T-helper 1 cell treated with Interleukin-12 subunit alpha and Interleukin-12 subunit beta and Interleukin-4 antibody, amounts not matched to agents 30 μg/mL and 1 μg/mL, for 36 hours (primary cell): ENCODE measurements at regions not wholly inside any gene's neighbourhood (a gene's known extent, or its start where the extent isn't known, plus 50 kb on each side); places are given as distances from the start of the nearest gene placed in this dataset.
"Not testable (repeated sequence)": the region's sequence is repeated elsewhere in the genome, so short reads cannot be mapped to it uniquely, and the experiment has no call there.

ENCODE experiments used
- H3K27ac Mint-ChIP-seq: one replicate; pipeline ENCODE4 v1.8.0; 2021; ENCODE audit warnings: mild to moderate bottlenecking, mixed read lengths
- H3K27me3 Mint-ChIP-seq: one replicate; pipeline ENCODE4 v1.8.0; 2021; ENCODE audit warnings: low read depth, mixed read lengths
- H3K36me3 Mint-ChIP-seq: one replicate; pipeline ENCODE4 v1.8.0; 2021; ENCODE audit warnings: low read depth, mixed read lengths
- H3K4me1 Mint-ChIP-seq: one replicate; pipeline ENCODE4 v1.8.0; 2021; ENCODE audit warnings: low read depth, mixed read lengths
- H3K4me3 Mint-ChIP-seq: one replicate; pipeline ENCODE4 v1.8.0; 2021; ENCODE audit warnings: mild to moderate bottlenecking, moderate library complexity, mixed read lengths
- H3K9me3 Mint-ChIP-seq: one replicate; pipeline ENCODE4 v1.8.0; 2021; ENCODE audit warnings: mixed read lengths

- not testable (repeated sequence) for H3K4me3 Mint-ChIP-seq, H3K4me1 Mint-ChIP-seq, H3K36me3 Mint-ChIP-seq, H3K9me3 Mint-ChIP-seq, H3K27ac Mint-ChIP-seq, H3K27me3 Mint-ChIP-seq
These were observed 59.2 kb upstream of the CCDC180 start for GRCh38 chr9:97248252-97248651.

- H3K9me3 Mint-ChIP-seq = no peaks in the 10 kb centered on the region
- H3K4me1 Mint-ChIP-seq = peaks cover 9% of the 10 kb centered on the region
- no peak overlapping the region for H3K4me3 Mint-ChIP-seq
- no peaks in the 10 kb centered on the region for H3K36me3 Mint-ChIP-seq
- H3K27ac Mint-ChIP-seq = no peak overlapping the region
- no peaks in the 10 kb centered on the region for H3K27me3 Mint-ChIP-seq
These were observed 63.9 kb upstream of the CCDC180 start for GRCh38 chr9:97243606-97244005.

DNA sequence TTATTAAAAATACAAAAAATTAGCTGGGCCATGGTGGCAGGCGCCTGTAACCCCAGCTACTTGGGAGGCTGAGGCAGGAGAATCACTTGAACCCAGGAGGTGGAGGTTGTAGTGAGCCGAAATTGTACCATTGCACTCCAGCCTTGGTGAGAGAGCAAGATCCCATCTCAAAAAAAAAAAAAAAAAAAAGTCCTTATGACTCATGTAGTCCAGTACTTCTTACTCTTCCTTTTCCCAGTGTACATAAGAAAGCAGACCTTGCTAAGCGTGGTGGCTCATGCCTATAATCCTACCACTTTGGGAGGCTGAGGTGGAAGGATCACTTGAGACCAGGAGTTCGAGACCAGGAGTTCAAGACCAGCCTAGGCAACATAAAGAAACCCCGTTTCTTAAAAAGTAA, 66.0 kb upstream of the CCDC180 start:
- H3K27ac Mint-ChIP-seq, H3K36me3 Mint-ChIP-seq, H3K9me3 Mint-ChIP-seq, H3K4me3 Mint-ChIP-seq, H3K27me3 Mint-ChIP-seq: not testable (repeated sequence)
- H3K4me1 Mint-ChIP-seq = peaks cover 18% of the 10 kb centered on the region

DNA sequence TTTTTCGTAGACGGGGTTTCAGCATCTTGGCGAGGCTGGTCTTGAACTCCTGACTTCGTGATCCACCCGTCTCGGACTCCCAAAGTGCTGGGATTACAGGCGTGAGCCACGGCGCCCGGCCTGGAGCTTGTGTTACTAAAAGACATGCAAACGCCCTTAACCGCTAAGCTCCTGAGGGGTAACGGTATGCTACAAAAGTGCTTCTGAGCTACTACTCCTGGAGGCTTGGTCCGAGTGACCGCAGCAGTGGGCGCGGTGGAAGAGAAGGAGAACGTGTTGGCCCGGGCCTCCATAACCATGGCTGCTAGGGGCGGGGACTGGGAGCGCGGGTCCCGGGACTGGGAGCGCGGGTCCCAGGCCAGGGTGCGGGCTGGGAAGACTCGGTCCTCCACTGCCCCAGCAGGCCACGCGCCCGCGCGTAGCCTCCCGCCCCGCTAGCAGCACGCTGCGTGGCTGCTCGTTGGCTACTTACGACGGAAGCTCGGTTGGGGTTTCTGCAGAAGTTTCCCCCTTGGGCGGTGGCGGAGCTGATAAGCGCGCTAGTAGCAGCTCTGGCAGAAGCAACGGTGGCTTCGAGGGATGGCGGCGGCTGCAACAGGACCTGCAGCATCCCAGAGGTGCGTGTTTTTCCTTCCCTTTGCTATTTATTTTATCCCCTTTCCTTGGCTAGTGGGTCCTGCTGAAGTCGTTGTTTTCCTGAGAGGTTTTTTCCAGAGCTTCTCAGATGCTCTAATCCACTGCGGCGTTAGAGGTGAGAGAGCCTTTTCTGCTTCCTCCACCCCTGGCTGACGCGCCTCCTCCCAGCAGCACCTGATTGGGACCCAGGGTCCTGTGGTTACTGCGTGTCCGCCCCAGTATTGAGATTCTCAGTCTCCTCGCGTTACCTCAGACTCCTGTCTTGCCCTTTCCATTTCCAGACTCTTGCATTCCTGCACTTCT, 69.2 kb upstream of the CCDC180 start:
- Mint-ChIP-seq H3K27ac (peak overlapping the region; percentile 90), H3K36me3 (no peaks in the 10 kb centered on the region), H3K9me3 (no peaks in the 10 kb centered on the region)

GRCh38 chr9:97237311-97237786, 70.1 kb upstream of the CCDC180 start:
- Mint-ChIP-seq H3K9me3 (no peaks in the 10 kb centered on the region), H3K4me1 (peaks cover 18% of the 10 kb centered on the region), H3K4me3 (peak overlapping the region; percentile 61), H3K36me3 (no peaks in the 10 kb centered on the region), H3K27ac (peak overlapping the region; percentile 59), H3K27me3 (peaks cover 16% of the 10 kb centered on the region)

More for the DNA sequence above, 69.2 kb upstream of the CCDC180 start:
- peaks cover 18% of the 10 kb centered on the region for H3K4me1 Mint-ChIP-seq
- H3K4me3 Mint-ChIP-seq = peak overlapping the region; percentile 92
- peaks cover 14% of the 10 kb centered on the region for H3K27me3 Mint-ChIP-seq

- not testable (repeated sequence) for H3K36me3 Mint-ChIP-seq, H3K27ac Mint-ChIP-seq, H3K4me1 Mint-ChIP-seq, H3K9me3 Mint-ChIP-seq, H3K4me3 Mint-ChIP-seq
- peaks cover 33% of the 10 kb centered on the region for H3K27me3 Mint-ChIP-seq
These were observed 74.5 kb upstream of the CCDC180 start for GRCh38 chr9:97233009-97233400.

DNA sequence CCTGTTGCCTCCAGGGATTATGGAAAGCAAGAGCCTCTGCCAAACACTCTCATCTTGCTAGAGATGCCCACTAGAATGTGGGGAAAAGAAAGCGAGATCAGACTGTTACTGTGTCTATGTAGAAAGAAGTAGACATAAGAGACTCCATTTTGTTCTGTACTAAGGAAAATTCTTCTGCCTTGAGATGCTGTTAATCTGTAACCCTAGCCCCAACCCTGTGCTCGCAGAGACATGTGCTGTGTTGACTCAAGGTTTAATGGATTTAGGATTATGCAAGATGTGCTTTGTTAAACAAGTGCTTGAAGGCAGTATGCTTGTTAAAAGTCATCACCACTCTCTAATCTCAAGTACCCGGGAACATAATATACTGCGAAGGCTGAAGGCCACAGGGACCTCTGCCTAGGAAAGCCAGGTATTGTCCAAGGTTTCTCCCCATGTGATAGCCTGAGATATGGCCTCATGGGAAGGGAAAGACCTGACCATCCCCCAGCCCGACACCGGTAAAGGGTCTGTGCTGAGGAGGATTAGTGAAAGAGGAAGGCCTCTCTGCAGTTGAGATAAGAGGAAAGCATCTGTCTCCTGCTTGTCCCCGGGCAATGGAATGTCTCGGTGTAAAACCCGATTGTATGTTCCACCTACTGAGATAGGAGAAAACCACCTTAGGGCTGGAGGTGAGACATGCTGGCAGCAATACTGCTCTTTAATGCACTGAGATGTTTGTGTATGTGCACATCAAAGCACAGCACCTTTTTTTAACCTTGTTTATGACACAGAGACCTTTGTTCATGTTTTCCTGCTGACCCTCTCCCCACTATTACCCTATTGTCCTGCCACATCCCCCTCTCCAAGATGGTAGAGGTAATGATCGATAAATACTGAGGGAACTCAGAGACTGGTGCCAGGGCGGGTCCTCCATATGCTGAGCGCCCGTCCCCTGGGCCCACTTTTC, 75.1 kb upstream of the CCDC180 start:
- not testable (repeated sequence) for H3K4me3 Mint-ChIP-seq, H3K4me1 Mint-ChIP-seq, H3K36me3 Mint-ChIP-seq, H3K27ac Mint-ChIP-seq, H3K9me3 Mint-ChIP-seq
- H3K27me3 Mint-ChIP-seq = peaks cover 34% of the 10 kb centered on the region

GRCh38 chr9:97222393-97222792, 85.1 kb upstream of the CCDC180 start:
- H3K36me3 Mint-ChIP-seq, H3K4me1 Mint-ChIP-seq, H3K27ac Mint-ChIP-seq, H3K4me3 Mint-ChIP-seq, H3K9me3 Mint-ChIP-seq: not testable (repeated sequence)
- peaks cover 73% of the 10 kb centered on the region for H3K27me3 Mint-ChIP-seq

GRCh38 chr9:97221478-97222355, 85.7 kb upstream of the CCDC180 start:
- not testable (repeated sequence) for H3K27ac Mint-ChIP-seq, H3K36me3 Mint-ChIP-seq, H3K9me3 Mint-ChIP-seq, H3K4me1 Mint-ChIP-seq
- Mint-ChIP-seq H3K27me3 (peaks cover 74% of the 10 kb centered on the region), H3K4me3 (peak overlapping the region; percentile 75)

- H3K27ac Mint-ChIP-seq = no peak overlapping the region
- H3K4me3 Mint-ChIP-seq = peak overlapping the region; percentile 75
- no peaks in the 10 kb centered on the region for H3K36me3 Mint-ChIP-seq
- peaks cover 76% of the 10 kb centered on the region for H3K27me3 Mint-ChIP-seq
- peaks cover 4% of the 10 kb centered on the region for H3K4me1 Mint-ChIP-seq
- no peaks in the 10 kb centered on the region for H3K9me3 Mint-ChIP-seq
These were observed 86.5 kb upstream of the CCDC180 start for GRCh38 chr9:97220894-97221477.

DNA sequence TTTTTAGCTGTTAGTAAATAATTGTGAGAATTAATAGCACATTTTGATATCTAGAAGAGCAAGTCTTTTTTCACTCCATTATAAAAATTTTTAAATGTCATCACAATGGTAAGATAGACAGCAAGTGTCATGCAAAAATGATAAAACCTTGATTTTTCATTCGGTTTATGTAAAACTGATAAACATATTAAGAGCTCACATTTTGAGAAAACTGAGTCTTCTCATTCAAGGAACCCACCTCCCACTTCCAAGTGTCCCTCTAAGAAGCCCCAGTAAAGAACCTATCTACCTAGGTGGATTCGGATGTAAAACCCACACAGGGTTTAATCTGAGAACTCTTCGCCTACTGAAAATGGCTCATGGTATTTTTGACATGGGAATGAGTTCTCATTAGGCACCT, 87.1 kb upstream of the CCDC180 start:
- not testable (repeated sequence) for H3K27ac Mint-ChIP-seq, H3K4me3 Mint-ChIP-seq, H3K9me3 Mint-ChIP-seq, H3K36me3 Mint-ChIP-seq, H3K4me1 Mint-ChIP-seq
- H3K27me3 Mint-ChIP-seq = peaks cover 75% of the 10 kb centered on the region

DNA sequence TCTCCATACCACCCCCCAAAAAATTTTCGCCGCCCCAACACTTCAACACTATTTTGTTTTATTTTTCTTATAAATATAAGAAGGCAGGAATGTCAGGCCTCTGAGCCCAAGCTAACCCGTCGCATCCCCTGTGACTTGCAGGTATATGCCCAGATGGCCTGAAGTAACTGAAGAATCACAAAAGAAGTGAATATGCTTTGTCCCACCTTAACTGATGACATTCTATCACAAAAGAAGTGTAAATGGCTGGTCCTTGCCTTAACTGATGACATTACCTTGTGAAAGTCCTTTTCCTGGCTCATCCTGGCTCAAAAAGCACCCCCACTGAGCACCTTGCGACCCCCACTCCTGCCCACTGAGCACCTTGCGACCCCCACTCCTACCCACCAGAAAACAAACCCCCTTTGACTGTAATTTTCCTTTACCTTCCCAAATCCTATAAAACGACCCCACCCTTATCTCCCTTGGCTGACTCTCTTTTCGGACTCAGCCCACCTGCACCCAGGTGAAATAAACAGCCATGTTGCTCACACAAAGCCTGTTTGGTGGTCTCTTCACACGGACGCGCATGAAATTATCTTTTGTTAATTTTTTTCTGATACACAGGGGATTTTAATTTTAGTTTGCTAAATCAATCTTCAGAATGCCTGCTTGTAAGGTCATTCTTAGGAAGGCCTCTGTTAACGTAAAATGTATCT, 87.9 kb upstream of the CCDC180 start:
- not testable (repeated sequence) for H3K4me3 Mint-ChIP-seq, H3K9me3 Mint-ChIP-seq, H3K36me3 Mint-ChIP-seq, H3K4me1 Mint-ChIP-seq, H3K27ac Mint-ChIP-seq
- peaks cover 77% of the 10 kb centered on the region for H3K27me3 Mint-ChIP-seq

DNA sequence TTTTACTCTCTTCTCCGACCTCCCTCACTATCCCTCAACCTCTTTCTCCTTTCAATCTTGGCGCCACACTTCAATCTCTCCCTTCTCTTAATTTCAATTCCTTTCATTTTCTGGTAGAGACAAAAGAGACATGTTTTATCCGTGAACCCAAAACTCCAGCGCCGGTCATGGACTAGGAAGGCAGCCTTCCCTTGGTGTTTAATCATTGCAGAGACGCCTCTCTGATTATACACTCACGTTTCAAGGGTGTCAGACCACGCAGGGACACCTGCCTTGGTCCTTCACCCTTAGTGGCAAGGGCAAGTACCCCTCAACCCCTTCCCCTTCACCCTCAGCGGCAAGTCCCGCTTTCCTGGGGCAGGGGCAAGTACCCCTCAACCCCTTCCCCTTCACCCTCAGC, 92.3 kb upstream of the CCDC180 start:
- H3K27me3 Mint-ChIP-seq = peaks cover 46% of the 10 kb centered on the region
- not testable (repeated sequence) for H3K27ac Mint-ChIP-seq, H3K4me1 Mint-ChIP-seq, H3K4me3 Mint-ChIP-seq, H3K9me3 Mint-ChIP-seq, H3K36me3 Mint-ChIP-seq
